ENCODE measurements at regions not wholly inside any gene's neighbourhood (a gene's known extent, or its start where the extent isn't known, plus 50 kb on each side); places are given as distances from the start of the nearest gene placed in this dataset.

DNA sequence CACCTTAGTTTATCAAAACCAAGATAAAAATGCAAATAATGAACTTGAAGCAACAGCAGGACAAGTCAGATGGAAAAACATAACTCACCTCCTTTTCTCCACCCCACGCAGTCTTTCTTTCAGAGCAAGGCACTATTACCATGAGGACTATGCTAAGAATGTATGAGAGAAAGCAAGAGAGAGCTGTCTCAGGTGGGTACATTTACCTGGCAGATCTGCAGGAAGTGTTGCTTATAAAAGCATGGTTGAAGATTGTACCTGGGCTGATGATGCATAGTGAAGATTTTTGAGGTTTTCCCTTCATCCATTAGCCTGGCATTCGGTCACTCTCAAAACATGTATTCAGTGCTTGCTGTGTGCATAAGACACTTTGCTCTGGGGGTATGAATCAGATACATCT, 68.8 kb upstream of the IFNG-AS1 start:
- DNase-seq (ENCODE audit: insufficient read length, low spot score) (no peak), FAIRE-seq (no peak)
- TF ChIP-seq, protein P1, sequence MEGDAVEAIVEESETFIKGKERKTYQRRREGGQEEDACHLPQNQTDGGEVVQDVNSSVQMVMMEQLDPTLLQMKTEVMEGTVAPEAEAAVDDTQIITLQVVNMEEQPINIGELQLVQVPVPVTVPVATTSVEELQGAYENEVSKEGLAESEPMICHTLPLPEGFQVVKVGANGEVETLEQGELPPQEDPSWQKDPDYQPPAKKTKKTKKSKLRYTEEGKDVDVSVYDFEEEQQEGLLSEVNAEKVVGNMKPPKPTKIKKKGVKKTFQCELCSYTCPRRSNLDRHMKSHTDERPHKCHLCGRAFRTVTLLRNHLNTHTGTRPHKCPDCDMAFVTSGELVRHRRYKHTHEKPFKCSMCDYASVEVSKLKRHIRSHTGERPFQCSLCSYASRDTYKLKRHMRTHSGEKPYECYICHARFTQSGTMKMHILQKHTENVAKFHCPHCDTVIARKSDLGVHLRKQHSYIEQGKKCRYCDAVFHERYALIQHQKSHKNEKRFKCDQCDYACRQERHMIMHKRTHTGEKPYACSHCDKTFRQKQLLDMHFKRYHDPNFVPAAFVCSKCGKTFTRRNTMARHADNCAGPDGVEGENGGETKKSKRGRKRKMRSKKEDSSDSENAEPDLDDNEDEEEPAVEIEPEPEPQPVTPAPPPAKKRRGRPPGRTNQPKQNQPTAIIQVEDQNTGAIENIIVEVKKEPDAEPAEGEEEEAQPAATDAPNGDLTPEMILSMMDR (IDR thresholded peaks at IDR 0.05; ENCODE audit: insufficient read depth, missing control alignments), result no peak

DNA sequence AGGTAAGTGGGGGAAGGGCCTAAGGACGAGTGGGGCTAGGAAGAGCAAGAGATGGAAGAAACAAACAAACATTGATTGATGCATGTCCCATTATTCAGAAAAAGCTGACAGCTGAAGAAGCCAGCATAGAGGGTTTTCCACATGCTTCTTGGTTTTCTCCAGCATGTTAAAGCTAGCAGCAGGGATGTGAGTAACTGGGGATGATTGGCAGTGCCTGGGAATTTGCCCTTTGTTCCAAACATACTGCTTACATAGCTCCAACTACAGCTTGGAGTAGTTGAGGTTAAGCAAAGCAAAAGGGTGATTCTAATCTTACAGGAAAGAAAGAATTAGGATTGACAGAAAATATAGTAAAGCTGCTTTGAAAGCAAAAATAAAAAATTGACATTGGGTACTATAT, 68.0 kb upstream of the IFNG-AS1 start:
- FAIRE-seq (no peak), DNase-seq (ENCODE audit: insufficient read length, low spot score) (no peak)
- TF ChIP-seq, protein P1 (IDR thresholded peaks at IDR 0.05; ENCODE audit: insufficient read depth, missing control alignments), result no peak

DNA sequence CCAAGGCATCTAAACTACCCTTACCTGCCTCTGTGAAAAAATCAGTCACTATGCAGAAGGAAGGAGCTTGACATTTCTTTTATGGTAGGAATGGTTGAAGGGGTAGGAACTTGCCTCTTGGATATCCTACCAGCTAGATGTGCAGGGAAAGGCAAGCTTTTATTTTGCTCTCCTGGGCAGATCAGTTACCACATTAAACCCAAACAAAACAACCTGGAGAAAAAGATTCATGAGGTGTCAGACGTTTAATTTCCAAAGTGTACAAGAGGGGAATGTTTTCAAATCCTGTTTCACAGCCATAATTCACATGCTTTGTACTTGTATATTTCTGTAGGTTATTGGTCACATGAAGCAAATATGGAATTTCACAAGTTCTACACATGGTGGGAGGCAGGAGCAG, 67.0 kb upstream of the IFNG-AS1 start:
- FAIRE-seq (no peak), DNase-seq (ENCODE audit: insufficient read length, low spot score) (no peak)
- TF ChIP-seq, protein P1 (IDR thresholded peaks at IDR 0.05; ENCODE audit: insufficient read depth, missing control alignments), result no peak

DNA sequence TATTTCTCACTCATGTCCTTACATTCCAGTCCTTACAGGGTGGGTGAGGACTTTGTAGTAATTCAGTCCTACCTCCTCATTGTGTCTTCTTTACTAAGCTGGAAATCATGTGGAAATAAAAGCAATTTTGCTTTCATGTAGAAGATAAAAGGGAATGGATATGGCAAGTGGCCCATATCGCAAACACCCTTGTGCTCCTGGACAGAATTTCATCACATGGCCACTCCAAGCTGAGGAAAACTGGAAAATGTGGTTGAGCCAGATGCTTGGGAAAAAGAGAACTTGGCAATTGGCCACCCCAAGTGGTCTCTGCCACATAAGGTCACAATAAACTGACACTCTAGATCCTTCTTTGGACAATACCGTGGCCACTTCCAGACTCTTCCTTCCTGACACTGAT, 64.2 kb upstream of the IFNG-AS1 start:
- FAIRE-seq, result no peak
- TF ChIP-seq, protein P1 (IDR thresholded peaks at IDR 0.05; ENCODE audit: insufficient read depth, missing control alignments), result no peak
- no peak for DNase-seq (ENCODE audit: insufficient read length, low spot score)

DNA sequence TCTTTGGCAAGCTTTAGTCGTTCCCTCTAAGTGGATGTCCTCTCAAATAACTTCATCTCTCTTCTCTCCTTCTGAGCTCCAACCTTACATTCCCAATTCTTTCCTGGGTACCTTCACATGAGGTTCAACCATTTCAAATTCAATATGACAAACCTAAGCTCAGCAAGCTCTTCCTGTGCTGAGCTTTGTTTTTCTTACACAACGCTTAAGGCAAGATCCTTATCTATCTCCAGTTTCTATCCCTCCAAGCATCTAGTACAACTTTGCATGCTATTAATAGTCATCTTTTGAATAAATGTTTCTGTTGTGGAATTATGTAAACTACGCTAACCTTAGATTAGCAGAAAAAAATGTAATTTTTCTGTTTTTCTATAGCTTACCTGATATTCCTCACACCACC, 63.7 kb upstream of the IFNG-AS1 start:
- TF ChIP-seq, protein P1 (IDR thresholded peaks at IDR 0.05; ENCODE audit: insufficient read depth, missing control alignments), result no peak
- FAIRE-seq, result no peak
- no peak for DNase-seq (ENCODE audit: insufficient read length, low spot score)

DNA sequence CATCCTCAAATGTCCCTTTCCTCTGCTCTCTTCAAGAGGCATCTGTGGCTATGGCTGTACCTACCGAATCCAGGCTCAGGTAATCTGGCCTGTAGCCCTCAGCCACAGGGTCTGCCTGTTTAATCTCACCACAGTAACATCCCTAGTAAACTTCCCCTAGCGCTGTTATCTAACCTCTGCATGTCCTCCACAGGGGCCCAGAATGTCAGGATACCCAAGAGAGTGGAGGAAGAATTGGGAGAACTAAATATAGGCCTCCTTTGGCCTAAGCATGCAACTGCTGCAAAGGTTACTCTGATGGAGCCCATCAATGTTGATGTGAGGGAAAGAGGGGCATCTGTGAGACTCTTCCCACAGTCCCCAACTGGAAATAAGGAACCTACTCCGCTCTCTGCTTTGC, 63.2 kb upstream of the IFNG-AS1 start:
- no peak for DNase-seq (ENCODE audit: insufficient read length, low spot score)
- TF ChIP-seq, protein P1 (IDR thresholded peaks at IDR 0.05; ENCODE audit: insufficient read depth, missing control alignments), result no peak
- FAIRE-seq, result no peak

DNA sequence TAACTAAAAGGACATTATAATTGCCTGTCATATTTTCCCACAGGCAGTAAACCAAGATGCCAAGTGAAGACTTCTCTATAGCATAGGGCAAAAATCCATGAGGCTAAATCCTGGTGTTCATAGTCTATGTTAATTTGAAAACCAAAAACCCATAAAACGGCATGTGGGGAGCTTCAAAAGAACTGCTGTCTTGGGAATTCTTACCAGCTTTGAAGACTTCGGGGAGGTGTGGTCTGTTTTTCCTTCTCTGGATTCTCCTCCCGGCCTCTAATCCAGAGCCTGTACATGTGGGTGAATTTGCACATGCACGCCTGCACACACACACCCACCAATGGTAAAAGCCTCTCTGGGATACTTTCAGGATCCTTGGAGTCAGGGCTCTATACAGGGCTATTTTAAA, 61.9 kb upstream of the IFNG-AS1 start:
- DNase-seq (ENCODE audit: insufficient read length, low spot score) (no peak), FAIRE-seq (no peak)
- TF ChIP-seq, protein P1 (IDR thresholded peaks at IDR 0.05; ENCODE audit: insufficient read depth, missing control alignments), result no peak

Data from D721Med (cell line).